ENCODE measurements at regions not wholly inside any gene's neighbourhood (a gene's known extent, or its start where the extent isn't known, plus 50 kb on each side); places are given as distances from the start of the nearest gene placed in this dataset.

DNA sequence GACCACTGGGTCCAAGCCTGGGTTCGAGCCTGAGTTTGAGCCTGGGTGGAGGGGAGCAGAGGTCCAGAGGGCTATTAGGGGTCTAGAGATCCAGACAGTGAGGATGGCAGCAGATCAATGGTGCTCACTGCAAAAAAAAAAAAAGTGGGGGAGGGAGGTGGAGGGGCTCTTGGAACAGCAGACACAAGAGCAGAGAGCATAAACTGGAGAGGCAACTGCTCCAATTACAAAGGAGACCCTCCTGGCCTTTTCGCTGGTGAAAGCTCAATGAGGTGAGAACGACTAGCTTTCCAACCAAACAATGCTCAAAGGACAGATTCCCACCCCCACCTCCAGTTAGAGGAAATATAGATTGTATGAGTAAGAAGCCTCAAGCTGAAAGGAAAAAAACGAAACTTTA is 124.2 kb upstream of the TSPAN8 start:
- FAIRE-seq (no peak), DNase-seq (ENCODE audit: low read depth, low spot score) (no peak)
- H2AFZ ChIP-seq (ENCODE audit: low read depth, low read length), result no peak overlapping the region
- H4K20me1 ChIP-seq (replicated peaks; ENCODE audit: control insufficient read depth, extremely low read depth, insufficient read depth, low read length), result no peaks in the 10 kb centered on the region
- no TSS peak for BruUV-seq (replicated peaks)
- H3K4me3 ChIP-seq (replicated peaks in 1 of 3; ENCODE audit: insufficient read depth in 1 of 3, low read depth in 1 of 3, low read length in 3 of 3), result no peak overlapping the region
- intact Hi-C loops (cut with micrococcal nuclease) (no loop called here), dilution Hi-C loops (cut with MboI; ENCODE audit: extremely low pct_ligation_motif_present, low sequenced_read_pairs) (no loop called here)
- no peaks in the 10 kb centered on the region for H3K9me1 ChIP-seq (replicated peaks; ENCODE audit: control insufficient read depth, extremely low read depth, insufficient read depth, low read length)
- no peak overlapping the region for H3K9ac ChIP-seq (replicated peaks; ENCODE audit: extremely low read depth, insufficient read depth, low read length)
- H3K79me2 ChIP-seq (ENCODE audit: control insufficient read depth, insufficient read depth, low read length), result no peaks in the 10 kb centered on the region
- TF ChIP-seq, protein P1, sequence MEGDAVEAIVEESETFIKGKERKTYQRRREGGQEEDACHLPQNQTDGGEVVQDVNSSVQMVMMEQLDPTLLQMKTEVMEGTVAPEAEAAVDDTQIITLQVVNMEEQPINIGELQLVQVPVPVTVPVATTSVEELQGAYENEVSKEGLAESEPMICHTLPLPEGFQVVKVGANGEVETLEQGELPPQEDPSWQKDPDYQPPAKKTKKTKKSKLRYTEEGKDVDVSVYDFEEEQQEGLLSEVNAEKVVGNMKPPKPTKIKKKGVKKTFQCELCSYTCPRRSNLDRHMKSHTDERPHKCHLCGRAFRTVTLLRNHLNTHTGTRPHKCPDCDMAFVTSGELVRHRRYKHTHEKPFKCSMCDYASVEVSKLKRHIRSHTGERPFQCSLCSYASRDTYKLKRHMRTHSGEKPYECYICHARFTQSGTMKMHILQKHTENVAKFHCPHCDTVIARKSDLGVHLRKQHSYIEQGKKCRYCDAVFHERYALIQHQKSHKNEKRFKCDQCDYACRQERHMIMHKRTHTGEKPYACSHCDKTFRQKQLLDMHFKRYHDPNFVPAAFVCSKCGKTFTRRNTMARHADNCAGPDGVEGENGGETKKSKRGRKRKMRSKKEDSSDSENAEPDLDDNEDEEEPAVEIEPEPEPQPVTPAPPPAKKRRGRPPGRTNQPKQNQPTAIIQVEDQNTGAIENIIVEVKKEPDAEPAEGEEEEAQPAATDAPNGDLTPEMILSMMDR (IDR thresholded peaks at IDR 0.05; ENCODE audit: extremely low read depth in 1 of 2, insufficient read depth in 1 of 2, low read depth in 1 of 2, low read length in 2 of 2), result no peak
- TF ChIP-seq FOS (IDR thresholded peaks at IDR 0.05; ENCODE audit: borderline replicate concordance, insufficient read depth, low read length) (no peak), EZH2 (IDR thresholded peaks at IDR 0.05; ENCODE audit: borderline replicate concordance, low read depth, low read length, severe bottlenecking) (no peak), POLR2AphosphoS5 (IDR thresholded peaks at IDR 0.05; ENCODE audit: insufficient read depth, low read depth, low read length) (no peak), POLR2A (IDR thresholded peaks at IDR 0.05; ENCODE audit: low read depth, low read length) (no peak)
- TF ChIP-seq, protein P2, sequence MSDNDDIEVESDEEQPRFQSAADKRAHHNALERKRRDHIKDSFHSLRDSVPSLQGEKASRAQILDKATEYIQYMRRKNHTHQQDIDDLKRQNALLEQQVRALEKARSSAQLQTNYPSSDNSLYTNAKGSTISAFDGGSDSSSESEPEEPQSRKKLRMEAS (IDR thresholded peaks at IDR 0.05; ENCODE audit: insufficient read depth, insufficient read length), result no peak
- no peak overlapping the region for H3K27ac ChIP-seq (ENCODE audit: insufficient read depth, low read depth, low read length)
- H3K4me1 ChIP-seq (ENCODE audit: control insufficient read depth, extremely low read depth, insufficient read depth, low read length), result no peaks in the 10 kb centered on the region
- CTCF ChIA-PET, result no interaction called here
- H3K9me3 ChIP-seq (replicated peaks; ENCODE audit: control insufficient read depth, insufficient read depth, low read length), result no peaks in the 10 kb centered on the region
- POLR2A ChIA-PET, result no interaction called here
- no peaks in the 10 kb centered on the region for H3K36me3 ChIP-seq (ENCODE audit: control insufficient read depth in 2 of 2, extremely low read depth in 1 of 2, insufficient read depth in 2 of 2, low read length in 2 of 2)
- no peak overlapping the region for H3K4me2 ChIP-seq (ENCODE audit: insufficient read depth, low read length)
- no peaks in the 10 kb centered on the region for H3K27me3 ChIP-seq (ENCODE audit: control insufficient read depth in 2 of 2, insufficient read depth in 2 of 2, low read length in 2 of 2)

DNA sequence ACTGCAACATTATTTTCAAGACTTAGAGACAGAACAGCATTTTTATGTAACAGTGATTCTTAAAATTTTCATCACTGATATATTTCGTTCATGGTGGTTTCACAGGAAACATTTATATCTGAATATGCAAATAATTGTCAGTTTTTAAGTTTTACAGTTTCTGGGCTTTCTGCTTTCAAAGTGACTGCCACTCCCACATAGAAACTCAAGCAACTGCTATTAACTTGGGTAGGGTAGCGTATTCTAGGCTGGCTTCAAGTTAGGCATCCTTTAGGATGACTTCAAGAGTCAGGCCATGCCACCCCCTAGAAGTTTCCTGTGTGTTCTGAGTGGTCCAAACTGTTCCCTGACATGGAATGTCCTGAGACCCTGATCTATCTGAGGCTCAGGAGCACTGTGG is 123.6 kb upstream of the TSPAN8 start:
- Histone ChIP-seq H2AFZ (ENCODE audit: low read depth, low read length) (no peak overlapping the region), H3K9ac (replicated peaks; ENCODE audit: extremely low read depth, insufficient read depth, low read length) (no peak overlapping the region), H3K4me1 (ENCODE audit: control insufficient read depth, extremely low read depth, insufficient read depth, low read length) (no peaks in the 10 kb centered on the region), H4K20me1 (replicated peaks; ENCODE audit: control insufficient read depth, extremely low read depth, insufficient read depth, low read length) (no peaks in the 10 kb centered on the region), H3K9me1 (replicated peaks; ENCODE audit: control insufficient read depth, extremely low read depth, insufficient read depth, low read length) (no peaks in the 10 kb centered on the region), H3K36me3 (ENCODE audit: control insufficient read depth in 2 of 2, extremely low read depth in 1 of 2, insufficient read depth in 2 of 2, low read length in 2 of 2) (no peaks in the 10 kb centered on the region), H3K27ac (ENCODE audit: insufficient read depth, low read depth, low read length) (no peak overlapping the region), H3K9me3 (replicated peaks; ENCODE audit: control insufficient read depth, insufficient read depth, low read length) (no peaks in the 10 kb centered on the region), H3K4me2 (ENCODE audit: insufficient read depth, low read length) (no peak overlapping the region), H3K27me3 (ENCODE audit: control insufficient read depth in 2 of 2, insufficient read depth in 2 of 2, low read length in 2 of 2) (no peaks in the 10 kb centered on the region), H3K4me3 (replicated peaks in 1 of 3; ENCODE audit: insufficient read depth in 1 of 3, low read depth in 1 of 3, low read length in 3 of 3) (no peak overlapping the region), H3K79me2 (ENCODE audit: control insufficient read depth, insufficient read depth, low read length) (no peaks in the 10 kb centered on the region)
- CTCF ChIA-PET, result no interaction called here
- no TSS peak for BruUV-seq (replicated peaks)
- TF ChIP-seq MYC (IDR thresholded peaks at IDR 0.05; ENCODE audit: low read depth, low read length) (no peak), JUN (IDR thresholded peaks at IDR 0.05; ENCODE audit: borderline replicate concordance, insufficient read depth, insufficient read length, low read depth) (no peak), FOS (IDR thresholded peaks at IDR 0.05; ENCODE audit: borderline replicate concordance, insufficient read depth, low read length) (no peak), GATA2 (IDR thresholded peaks at IDR 0.05; ENCODE audit: insufficient read depth, insufficient read length, low read depth, low read length) (no peak), POLR2A (IDR thresholded peaks at IDR 0.05; ENCODE audit: low read depth, low read length) (no peak), EZH2 (IDR thresholded peaks at IDR 0.05; ENCODE audit: borderline replicate concordance, low read depth, low read length, severe bottlenecking) (no peak), POLR2AphosphoS5 (IDR thresholded peaks at IDR 0.05; ENCODE audit: insufficient read depth, low read depth, low read length) (no peak)
- TF ChIP-seq, protein P2 (IDR thresholded peaks at IDR 0.05; ENCODE audit: insufficient read depth, insufficient read length), result no peak
- TF ChIP-seq, protein P1 (IDR thresholded peaks at IDR 0.05; ENCODE audit: extremely low read depth in 1 of 2, insufficient read depth in 1 of 2, low read depth in 1 of 2, low read length in 2 of 2), result no peak
- intact Hi-C loops (cut with micrococcal nuclease) (no loop called here), dilution Hi-C loops (cut with MboI; ENCODE audit: extremely low pct_ligation_motif_present, low sequenced_read_pairs) (no loop called here)
- POLR2A ChIA-PET, result no interaction called here
- no peak for DNase-seq (ENCODE audit: low read depth, low spot score)
- FAIRE-seq, result no peak
